Stimulated activated CD4-positive, alpha-beta T cell treated with anti-CD3 and anti-CD28 coated beads, Interleukin-15, amount 100 ng/mL, for 24 hours (primary cell): ENCODE measurements at regions not wholly inside any gene's neighbourhood (a gene's known extent, or its start where the extent isn't known, plus 50 kb on each side); places are given as distances from the start of the nearest gene placed in this dataset.

Experiments used
- DNase-seq: peaks from one replicate; pipeline ENCODE4 v3.0.0-alpha.2; 2020

DNA sequence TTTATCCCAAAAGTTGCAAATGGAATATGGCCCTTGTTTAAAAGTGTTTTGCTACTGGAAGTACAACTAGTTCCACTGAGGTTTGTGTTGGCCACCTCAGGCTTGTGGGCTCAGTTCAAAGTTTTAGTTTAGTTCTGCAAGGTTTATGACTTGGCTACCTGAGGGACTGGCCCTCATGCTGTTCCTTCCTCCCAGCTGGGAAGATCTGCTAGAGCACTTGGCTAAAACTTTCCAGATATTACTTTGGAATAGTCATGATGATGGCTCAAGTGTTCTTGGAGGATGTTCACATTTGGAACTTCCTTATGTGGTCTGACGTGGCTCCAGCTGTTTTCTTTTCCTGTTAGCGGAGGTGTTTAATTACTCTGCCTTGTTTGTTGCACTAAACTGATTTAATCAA is 110.2 kb upstream of the IVNS1ABP start:
- DNase-seq: no peak

DNA sequence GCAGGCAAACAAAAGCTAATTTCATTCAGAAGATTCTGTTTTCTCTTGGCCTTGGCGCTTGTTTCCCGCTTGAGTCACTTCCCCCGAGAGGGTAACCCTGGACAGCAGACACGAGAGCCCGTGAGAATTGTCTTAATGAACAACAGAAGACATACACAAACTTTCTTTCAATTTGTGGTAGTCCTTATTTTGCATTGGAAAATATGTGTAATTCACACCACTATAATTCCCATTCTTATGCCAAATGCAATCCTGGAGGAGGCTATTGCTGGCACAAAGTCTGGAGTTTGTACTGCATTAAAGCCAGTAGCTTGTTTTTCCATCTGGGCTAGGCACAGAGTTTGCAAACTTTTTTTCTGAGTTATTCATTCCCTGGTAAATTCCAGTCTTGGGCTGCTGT is 109.8 kb upstream of the IVNS1ABP start:
- no peak for DNase-seq

- no peak for DNase-seq
These were observed 108.1 kb upstream of the IVNS1ABP start for GRCh38 chr1:185425163-185425562.

GRCh38 chr1:185421485-185422107 is 104.6 kb upstream of the IVNS1ABP start:
- no peak for DNase-seq

GRCh38 chr1:185420588-185421081 is 103.6 kb upstream of the IVNS1ABP start:
- no peak for DNase-seq

DNA sequence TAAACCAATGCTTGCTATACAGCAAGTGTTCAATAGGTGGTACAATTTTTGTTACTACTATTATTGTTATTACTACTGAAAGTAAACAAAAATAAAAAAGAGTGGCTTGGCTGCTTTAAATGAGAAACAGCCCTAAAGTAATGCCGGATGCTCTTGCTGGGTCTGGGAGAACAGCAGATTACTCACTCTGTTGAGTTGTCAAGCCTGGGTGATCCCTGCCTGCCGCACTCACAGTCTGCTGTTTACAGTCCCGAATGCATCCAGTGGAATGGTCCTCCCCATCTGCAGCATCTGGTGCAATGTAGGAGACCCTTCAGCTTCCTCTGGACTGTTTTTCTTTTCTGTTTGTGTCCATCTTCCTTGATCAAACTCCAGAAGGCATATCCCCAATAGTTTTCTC is 102.7 kb upstream of the IVNS1ABP start:
- DNase-seq: no peak

DNA sequence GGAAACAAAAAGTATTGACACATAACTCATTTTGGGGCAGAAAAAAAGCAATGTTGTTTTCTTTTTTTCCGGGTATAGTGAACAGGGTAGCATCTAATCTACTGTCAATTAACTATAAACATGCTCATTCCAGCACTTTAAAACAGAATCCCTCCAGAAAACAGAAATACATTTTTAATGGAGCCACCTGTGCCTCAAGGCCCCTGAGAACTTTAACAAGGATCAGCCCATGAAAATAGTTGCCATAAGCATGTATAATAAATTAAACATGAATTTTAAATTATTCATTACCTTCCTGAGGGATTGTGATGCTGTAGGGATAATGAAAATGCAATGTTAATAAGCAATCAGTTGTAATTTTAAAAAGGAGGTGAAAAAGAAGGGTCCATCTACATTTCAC is 101.4 kb upstream of the IVNS1ABP start:
- no peak for DNase-seq

DNA sequence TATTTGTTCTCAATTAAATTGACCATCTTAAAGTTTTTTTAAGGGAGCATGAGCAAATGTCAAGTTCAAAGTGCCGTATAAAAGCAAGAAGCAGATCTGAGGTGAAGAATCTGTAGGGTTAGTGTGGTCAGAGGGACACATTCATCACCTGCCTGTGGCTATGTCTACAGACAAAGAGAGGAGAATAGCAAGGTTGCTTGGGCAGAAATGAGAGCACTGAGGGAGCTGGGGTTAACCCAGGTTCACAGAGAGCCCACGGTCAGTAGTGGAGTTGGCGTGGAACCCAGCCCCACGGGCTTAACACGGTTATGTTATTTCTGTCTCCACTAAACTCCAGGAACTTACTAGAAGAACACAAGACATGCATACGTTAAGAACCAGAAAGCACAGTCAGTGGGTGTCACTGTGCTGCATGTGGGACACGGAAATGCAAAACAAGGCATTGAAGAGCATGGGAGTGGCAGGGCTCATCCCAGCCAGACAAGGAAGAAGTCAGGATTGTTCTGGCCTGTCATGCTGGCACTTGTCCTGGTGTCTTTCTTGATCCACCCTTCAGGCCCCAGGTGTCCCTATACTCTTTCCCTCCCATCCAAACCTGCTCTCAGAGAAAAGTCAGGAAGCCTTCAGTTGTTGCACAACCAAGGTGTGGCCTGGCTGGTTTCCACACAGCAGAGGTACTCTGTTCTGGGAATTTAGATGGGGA is 95.5 kb upstream of the IVNS1ABP start:
- no peak for DNase-seq

- DNase-seq: no peak
These were observed 92.9 kb upstream of the IVNS1ABP start for GRCh38 chr1:185409763-185410528.

DNA sequence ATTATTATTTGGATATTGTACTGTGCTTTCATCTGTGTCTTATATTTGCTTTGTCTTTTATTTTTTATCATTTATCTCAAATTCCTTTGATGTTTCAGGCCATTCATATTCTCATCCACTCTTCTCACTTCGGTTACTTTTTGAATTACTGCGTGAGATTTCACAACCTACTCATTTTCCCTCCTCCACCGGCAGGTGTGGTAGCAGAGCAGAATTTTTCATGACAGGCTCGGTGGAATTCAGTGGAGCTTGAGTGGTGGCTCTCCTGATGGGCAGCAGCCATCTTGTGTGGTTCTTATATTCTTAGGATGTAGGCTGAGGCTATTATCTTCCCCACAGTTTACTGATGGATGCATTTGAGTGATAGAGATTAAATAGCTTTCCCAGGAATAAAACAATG is 92.3 kb upstream of the IVNS1ABP start:
- DNase-seq: no peak

DNA sequence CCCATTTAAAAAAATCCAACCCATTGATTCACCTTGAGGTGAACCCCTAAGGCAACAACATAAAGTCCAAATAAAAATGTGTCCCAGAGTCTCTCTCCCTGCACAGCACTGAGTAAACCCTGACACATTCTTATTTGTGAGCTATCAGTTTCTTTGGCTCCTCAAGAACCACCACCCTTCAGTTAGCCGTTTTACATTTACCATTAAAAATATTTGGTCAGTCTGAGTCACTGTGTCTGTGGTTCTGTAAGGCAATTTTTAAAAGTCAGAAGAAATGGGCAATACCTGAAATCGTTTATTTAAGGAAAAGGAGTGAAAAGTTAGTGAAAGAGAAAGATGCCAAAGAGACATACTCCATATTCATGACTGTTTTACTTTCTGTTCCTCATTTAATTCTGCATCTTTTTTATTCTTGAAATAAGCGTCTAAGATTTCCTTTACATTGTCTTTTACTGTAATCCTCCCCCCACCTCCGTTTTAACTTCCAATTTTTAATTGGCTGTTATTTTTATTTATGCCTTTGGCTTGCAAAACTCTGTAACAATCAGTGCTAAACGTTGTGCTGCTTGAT is 91.7 kb upstream of the IVNS1ABP start:
- no peak for DNase-seq

DNA sequence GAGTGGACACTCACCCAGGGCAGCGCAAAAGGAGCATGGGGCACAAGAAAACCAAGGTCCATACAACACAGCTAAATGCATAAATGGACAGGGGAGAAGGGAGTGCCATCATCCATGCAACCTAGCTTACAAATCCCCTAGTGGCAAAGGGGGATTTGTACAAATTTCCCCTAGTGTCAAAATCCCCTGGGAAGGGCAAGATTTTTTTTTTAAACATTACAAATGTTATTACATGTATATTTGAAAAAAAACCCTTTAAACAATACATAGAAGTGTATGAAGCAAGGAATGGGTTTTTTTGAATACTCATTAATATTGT is 89.6 kb upstream of the IVNS1ABP start:
- no peak for DNase-seq

DNA sequence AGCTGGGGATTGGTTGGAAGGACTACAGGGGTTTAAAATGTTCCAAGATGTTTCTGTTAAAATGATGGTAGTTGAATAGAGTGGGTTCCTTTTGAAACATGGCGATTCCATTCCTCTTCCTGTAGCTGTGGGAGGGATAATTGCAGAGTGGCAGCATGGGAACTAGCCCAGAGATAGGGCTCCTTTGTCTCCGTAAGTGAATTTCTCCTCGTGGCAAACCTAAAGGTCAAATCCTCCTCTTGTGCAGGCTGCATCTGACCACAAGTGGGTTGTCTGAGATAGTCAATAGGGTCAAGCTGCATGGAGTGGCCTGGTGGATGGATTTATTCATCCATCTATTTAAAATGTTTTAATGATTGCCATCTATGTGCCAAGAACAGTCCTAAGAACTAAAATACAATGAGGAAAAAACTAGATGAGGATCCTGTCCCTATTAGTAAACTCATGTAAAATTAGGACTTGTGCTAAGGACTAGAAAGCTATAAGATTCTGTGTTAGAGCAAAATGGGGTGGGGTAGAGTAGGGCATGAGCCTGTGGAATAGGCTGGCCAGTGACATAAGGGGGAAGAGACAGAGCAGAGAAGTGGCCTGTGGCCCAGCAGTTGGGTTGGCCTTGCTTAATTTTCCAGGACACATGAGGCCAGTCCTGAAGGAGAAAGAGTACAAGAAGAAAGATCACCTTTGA is 89.1 kb upstream of the IVNS1ABP start:
- no peak for DNase-seq

DNA sequence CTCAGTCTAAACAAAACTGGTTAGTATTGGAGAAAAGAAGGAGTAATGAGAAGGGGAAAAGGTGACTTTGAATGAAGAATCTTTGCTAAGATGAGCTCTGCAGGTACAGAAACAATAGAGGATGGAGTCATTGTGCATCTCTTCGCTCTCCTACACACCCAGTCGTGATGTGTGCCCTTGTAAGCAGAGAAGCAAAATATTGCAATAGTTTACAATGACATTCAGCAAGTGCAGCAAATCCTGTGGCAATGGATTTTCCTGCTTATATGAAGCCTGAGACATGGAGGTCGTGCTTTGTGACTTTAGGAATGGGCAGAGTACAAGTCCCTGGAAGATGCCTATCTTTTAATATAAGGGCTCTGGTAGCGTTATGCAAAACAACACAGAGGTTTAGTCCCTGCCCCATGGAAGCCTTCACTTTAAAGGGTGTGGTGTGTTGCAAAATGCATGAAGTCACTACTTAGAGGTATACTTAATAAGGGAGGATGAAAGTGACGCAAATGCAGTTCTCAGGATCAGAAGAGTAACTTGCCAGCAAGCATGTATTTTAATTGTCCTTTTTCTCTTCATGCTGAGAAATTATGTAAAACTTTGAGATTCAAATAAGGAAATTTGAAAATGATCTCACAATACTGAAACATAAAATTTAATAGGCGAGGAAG is 88.0 kb upstream of the IVNS1ABP start:
- no peak for DNase-seq

DNA sequence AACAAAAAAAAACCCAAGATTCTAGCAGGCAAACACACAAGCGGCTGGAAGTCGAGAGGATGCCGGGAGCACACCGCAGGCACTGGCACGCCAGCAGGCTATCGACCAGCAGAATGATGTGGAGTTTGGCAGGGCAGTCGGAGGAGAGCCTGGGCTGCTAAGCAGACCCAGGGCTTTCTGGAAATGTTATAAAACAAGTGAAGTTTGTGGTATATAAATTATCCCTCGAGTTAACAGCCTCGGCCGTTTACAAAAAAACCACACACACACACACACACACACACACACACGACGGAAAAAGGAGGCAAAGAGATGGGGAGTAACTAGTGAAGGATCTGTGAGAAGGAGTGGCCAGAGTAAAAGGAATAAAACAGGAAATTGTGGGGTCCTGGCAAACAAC is 87.2 kb upstream of the IVNS1ABP start:
- no peak for DNase-seq

DNA sequence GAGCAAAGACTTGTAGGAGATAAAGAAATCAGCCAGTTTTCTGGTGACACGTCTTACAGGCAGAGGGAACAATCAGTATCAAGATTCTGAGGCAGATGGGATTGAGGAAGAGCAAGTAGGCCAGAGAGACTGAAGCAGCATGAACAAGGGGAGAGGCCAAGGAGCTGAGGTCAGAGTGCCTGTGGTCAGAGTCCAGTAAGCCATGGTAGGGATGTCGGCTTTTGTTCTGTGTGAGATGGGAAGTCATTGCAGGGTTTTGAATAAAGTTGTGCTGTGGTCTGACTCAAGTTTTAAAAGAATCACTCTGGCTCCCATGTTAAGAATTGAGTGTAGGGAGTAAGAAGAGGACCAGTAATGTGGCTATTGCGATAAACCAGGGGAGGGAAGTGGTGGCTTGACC is 85.9 kb upstream of the IVNS1ABP start:
- no peak for DNase-seq

DNA sequence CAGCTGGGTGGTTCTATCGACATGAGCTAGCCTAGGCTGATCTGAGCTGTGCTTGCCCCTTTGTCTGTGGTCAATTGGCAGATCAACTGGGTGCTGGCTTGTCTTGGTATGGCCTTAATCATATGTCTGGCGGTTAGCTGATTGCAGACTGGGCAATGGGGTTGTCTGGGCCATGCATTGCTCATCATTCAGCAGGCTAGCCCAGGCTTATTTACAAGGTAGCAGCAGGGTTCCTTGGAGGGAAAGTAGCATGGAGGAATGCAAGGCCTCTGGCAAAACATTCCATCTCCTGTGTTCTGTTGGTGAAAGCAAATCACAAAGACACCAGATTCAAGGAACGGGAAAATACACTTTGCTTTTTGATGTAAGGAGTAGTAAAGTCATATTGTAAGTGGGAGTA is 84.0 kb upstream of the IVNS1ABP start:
- DNase-seq: no peak

- no peak for DNase-seq
These were observed 83.0 kb upstream of the IVNS1ABP start for GRCh38 chr1:185400052-185400451.

DNA sequence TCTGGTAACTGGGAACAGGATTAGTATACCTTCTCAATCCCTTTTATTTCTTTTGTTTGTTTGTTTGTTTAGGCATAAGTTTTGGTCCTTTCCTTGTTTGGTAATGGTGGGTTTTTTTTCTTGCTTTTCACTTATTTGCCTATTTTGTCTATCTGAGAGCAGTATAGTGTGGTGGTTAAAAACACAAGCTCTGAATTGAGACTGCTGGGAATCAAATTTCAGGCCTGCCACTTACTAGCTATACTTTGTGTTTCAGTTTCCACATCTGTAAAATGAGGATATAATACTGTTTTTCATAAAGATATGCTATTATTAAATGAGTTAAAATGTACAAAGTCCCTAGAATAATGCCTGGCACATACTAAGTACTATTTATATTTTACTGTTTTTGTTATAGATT is 81.6 kb upstream of the IVNS1ABP start:
- no peak for DNase-seq

DNA sequence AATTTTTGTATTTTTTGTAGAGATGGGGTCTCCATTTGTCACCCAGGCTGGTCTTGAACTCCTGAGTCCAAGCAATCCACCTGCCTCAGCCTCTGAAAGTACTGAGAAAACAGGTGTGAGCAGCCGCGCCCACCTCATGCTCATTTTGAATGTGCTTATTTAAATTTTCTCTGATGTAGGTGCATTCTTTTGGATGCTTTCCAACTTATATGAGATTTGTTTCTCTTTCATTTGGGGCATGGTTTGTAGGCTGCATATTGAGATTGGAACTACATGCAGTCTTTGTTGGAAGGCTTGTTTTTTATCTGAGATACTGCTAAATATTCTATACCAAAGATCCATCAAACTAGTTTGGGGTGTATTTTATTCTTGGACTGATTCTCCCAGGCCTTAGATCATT is 81.0 kb upstream of the IVNS1ABP start:
- DNase-seq: no peak

DNA sequence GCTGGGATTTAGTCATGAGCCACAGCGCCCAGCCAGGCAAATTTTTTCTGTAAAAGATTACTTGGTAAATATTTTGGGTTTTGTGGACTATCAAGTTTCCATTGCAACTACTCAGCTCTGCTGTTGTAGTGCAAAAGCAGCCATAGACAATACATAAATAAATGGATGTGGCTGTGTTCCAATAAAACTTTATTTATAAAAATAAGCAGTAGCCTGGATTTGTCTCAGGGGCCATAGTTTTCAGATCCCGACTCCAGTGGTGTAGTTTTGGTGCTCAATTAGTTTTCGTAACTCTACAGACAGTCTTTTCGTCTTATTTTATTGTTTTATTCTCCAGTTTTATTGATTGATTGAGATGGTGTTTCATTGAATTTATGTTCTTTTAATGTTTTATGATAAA is 80.1 kb upstream of the IVNS1ABP start:
- no peak for DNase-seq

DNA sequence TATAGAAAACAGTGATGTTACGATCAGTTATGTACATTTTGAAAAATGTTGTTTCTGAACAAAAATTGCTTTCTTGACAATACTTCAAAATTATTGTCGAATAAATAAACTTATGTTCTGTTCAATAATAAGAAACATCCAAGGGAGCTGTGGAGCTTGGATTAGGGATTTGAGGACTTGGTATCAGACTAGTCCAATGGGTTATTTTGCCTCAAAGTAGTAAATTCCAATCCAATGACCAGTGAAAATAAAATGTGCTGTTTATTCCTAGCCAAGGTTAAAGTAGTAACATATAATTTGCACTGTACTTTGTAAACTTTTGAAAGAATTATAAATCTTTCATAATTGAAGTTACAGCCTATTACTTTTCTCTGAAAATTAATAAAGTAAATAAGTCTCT is 79.1 kb upstream of the IVNS1ABP start:
- no peak for DNase-seq

DNA sequence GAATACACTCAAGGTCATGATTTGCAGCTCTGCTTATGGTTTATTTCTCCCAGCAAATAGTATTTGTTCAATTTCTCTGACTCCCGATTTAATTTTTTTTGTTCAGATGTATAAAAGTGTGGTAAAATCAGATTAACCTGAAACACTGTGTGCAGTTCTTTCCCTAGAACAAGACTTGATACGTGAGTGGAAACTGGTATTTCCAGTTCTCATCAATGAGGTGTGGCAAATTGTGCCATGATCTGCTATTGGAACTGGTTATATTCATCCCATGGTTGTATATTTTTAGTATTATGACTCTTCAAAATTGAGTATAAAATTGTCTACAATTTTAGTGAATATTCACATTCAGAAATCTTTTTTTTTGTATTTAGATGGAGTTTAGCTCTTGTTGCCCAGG is 76.8 kb upstream of the IVNS1ABP start:
- no peak for DNase-seq
